ACHN (cell line): ENCODE measurements at regions not wholly inside any gene's neighbourhood (a gene's known extent, or its start where the extent isn't known, plus 50 kb on each side); places are given as distances from the start of the nearest gene placed in this dataset.
A peak's percentile ranks its signal among the peaks of the same experiment; 100 is the strongest.

Experiments
- DNase-seq: peaks from one replicate; pipeline ENCODE4 v3.0.0-alpha.2; 2015
- in situ Hi-C: cut with HindIII; loops from 2 replicates; pipeline ENCODE4 v1.10.0; 2017; ENCODE audit warnings: low sequenced_read_pairs, low pct_ligation_motif_present, low pct_unique_long_range_greater_than_20kb

DNA sequence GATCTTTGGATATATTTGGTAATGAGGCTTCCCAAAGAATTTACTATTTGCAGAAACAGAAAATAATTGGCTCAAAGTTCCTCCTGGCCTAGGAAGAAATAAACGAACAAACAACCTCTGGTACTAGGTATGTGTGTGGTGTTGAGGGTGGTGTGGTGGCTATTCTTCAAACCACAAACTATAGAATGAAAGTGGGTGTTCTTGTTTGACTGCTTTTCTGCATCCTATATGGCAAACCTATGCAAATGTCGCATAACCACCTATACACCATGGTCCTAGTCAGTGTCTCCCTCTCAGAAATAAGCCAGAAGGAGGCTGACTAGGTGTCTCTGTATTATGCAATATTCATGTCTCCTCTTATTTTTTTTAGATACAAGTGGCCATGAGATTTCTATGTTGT is 106.6 kb upstream of the PCDH18 start:
- in situ Hi-C loops: no loop called here
- no peak for DNase-seq

DNA sequence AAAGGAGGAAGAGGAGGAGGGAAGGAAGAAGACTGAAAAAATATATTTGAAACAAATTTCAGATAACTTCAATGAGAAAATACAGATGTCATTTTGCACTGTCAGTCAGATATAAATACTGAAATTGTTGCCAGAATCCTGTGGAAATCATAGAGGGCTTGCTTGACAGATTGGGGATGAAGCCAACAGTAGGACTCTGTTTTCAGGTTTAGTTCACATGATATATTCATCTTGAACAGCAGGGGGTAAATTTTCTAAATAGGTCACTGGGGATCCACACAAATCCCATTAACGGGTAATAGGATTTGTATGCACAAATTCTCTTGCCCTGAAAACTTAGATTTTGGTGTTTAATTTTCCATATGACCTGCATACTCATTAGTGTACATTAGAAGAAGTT is 103.3 kb upstream of the PCDH18 start:
- in situ Hi-C loops: no loop called here
- no peak for DNase-seq

DNA sequence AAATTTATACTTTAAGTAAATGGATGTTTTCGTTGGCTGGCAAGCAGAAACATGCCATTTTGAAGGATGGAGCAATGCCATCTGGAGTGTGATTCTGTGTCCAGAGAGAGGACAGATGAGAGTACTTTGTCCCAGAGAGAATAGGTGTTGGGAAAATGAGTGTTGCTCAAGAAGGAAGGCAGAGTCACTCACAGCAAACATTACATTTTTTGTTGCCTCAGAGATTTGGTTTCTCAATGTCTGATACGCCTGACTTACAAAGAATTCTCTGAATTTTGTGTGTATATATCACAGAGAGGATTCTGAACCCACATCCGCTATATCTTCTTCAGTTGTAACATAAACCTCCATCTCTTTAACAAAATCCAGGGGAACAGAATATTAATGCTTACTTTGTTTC is 102.8 kb upstream of the PCDH18 start:
- no peak for DNase-seq
- in situ Hi-C loops: no loop called here

DNA sequence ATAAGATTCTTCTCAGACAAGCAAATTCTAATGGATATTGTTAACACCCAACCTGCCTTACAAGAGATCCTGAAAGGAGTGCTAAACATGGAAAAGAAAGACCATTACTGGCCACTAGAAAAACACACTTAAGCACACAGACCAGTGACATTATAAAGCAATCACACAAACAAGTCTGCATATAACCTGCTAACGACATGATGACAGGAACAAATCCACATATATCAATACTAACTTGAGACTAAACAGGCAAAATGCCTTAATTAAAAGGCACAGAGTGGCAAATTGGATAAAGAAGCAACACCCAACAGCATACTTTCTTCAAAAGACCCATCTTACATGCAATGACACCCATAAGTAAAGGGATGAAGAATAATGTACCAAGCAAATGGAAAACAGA is 100.5 kb upstream of the PCDH18 start:
- DNase-seq: no peak
- in situ Hi-C loops: no loop called here

DNA sequence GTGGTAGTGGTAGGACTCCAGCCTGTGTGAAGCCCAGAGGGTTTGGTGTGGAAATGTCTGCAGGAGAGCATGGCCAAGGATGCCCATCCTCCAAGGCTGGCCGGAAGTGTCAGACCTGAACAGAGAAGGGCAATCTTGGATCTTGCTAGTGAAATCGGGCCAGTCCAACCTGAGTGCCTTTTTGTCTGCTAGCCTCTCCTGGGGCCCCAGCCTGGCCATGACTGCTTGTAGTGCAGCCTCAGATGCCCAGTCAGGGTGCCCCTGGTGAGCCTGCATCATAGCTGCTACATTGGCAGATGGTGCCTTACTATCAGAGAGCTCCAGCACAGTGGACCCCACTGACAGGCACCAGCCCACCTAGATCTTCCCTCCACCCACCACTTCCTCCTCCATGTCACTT is 99.3 kb upstream of the PCDH18 start:
- in situ Hi-C loops: no loop called here
- no peak for DNase-seq

DNA sequence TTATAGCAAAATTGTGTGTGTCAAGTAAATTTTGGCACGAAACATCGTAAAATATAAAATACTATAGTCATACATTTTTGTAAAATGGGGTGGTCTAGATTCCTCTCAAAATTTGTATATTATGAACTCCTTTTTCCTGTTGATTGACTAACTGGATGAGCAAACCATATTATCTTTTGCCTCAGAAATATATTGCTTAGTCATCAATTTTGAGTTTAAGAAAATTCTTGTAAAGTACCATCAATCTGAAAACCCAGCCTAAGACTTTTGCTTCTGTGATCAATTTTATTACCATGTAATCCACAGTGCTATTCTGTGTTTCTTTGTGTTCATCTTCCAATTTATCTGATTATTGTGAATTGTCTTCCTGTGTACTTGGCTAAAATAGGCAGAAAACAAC is 98.0 kb upstream of the PCDH18 start:
- no peak for DNase-seq
- in situ Hi-C loops: no loop called here

DNA sequence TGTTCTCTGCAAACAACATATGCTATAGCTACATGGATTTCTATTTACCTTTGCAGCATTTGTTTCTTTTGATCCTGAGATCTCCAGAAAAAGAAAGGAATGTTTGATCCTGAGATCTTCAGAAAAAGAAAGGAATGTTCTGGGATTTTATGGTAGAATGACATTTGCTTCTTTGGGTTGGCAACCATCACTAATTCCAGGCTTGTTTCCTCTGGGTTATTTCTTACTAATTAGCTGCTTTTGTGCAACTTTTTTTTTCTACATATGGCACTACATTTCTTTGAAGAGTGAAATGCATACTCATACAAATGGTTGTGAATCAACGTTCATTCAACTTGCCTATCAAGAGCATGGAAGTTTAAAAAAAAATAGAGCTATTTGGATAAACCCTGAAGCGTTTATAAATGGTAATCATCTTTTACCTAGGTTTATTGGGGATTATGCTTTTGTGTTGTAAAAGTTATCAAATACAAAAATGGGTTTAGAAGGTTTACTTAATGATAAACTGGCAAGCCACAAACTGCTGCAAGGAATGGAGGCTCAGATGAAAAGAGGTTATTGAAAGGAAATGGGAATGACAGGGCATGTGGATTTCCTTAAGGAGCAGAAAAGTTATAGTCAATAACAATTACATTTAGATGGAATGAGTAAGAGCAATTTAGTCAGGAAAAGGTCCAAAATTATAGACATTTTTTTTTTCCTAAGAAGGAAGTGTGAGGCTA is 95.6 kb upstream of the PCDH18 start:
- in situ Hi-C loops: no loop called here
- no peak for DNase-seq

DNA sequence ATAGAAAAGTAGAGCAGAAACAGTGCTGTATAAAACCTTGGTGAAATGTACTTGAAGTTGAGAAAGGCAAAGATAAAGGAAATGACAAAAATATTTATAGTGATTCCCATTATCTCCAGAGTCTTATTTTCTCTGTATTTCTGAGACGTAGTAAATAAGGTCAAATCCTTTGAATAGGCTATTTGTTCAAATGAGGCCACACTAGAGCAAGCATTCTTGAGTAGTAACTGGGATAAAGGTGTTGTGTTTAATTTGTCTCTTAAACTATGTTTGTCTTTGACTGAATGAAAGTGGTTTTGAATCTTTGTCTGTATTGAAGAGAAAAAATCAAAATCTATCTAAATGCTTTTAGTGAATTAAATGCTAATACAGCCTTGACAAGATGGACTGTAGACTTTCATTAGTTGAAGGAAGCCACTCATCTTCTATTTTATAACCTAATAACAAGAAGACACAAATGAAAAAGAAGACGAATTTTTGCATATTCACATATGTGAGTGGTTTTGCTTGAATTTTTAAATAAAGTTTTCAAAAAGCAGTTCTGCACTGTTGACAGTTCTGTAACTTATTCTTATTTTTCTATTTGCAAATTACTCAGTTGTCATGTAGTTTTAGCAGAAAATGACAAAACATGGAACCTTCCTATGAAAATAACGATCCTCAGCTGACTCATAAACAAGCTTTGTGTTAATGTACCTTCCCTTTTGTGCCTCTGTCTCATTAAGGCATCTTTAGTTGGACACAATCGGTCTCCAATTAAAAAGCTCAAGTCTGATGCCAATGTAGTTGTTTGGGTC is 94.8 kb upstream of the PCDH18 start:
- no peak for DNase-seq
- in situ Hi-C loops: no loop called here

DNA sequence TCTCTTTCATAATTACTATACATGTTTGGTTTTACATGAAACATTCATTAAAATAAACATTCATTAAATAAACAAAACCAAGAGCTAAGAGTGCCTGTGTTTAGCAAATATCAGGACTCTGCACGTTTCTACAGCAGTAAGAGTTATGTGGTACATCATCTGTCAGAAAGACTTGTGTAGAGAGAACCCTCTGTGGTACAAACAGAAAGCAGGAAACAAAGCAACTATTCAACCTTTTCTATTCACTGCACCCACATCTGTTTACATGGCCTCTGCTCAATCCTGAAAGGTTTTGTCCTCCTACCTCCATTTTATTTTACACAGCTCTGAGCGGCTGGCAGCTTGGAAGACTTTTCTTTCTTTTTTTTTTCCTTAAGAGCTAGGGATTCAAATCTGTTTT is 90.7 kb upstream of the PCDH18 start:
- DNase-seq: no peak
- in situ Hi-C loops: no loop called here

DNA sequence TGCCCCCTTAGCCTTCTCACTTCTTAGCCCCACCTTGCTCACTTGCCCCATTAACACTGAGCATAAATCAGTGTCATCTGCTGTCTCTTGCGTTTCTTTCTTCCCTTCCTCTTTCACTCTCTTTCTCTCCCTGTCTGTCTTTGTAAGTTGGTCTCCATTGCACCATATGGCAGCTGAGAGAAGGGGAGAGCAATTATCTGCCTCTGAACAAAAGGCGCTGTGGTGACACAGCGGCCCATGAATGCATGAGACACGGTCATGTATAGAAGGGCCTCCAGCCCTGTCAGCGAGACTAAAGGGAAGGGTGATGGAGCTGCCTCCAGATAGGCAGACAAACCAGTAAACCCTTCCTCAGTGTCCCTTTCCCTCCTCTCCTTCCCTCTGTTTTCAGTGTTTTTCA is 88.8 kb upstream of the PCDH18 start:
- in situ Hi-C loops: no loop called here
- no peak for DNase-seq

DNA sequence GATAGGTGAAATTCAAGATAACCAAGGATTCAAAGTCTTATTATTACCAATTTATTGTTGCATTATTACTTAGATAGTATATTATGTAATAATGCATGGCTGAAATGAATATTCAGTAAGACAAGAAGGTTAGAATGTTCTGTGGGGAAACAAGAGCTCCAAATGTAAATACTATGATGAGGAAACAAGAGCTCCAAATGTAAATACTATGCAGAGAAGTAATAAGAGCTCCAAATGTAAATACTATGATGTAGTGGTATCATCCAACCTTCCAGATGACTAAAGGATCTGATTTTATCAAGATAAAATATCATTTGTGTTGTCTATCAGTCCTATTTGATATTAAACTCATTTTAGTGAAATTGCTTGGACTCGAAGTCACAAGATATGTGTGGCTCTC is 82.2 kb upstream of the PCDH18 start:
- DNase-seq: no peak
- in situ Hi-C loops: no loop called here

DNA sequence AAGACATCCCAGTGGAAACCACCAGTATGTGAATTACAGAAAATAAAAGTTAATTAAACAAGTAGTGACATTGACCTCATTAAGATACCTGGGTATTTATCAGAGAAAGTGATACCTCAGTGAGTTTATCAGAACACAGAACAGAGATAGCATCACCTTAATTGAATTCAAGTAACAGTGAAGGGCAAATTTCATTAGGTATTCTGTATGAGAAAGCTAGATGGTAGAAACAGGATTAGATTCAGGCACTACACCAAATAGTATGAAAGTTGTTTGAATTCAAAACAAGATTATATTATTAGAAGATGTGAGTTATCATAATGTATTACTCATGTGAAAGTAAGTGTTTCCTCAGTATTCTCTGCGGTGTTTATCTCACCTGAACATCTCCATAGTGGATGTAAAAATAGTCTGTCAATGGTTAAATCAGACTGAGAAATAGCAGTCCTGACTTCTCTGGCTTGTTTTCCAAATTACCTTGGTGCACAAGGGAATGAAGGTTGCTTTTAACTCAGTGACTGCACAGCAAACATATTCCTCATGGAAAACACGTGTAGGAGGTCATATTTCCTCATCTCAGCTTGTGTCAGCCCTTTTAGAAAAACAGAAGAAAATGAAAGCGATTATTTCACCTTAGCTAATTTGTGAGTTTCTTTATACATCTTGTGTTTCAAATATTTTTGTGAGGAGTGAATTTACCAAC is 79.9 kb upstream of the PCDH18 start:
- DNase-seq: no peak
- in situ Hi-C loops: no loop called here

DNA sequence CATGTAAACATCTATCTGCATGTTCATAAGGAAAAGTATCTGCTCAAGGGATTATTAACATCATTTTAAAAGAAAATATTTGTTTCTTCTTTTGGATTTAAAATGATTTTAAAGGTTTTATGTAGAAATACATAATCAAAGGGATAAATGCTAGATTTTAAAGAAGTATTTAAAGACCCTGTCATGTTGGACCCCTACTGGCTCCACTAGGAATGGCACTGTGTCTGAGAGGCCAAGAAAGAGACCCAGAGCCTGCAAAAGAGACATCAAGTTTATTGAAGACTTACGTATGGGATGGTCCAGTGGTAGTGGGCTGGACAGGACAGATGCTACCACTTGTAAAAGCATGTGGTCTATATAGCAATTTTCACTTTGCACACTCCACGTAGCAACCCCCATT is 78.7 kb upstream of the PCDH18 start:
- in situ Hi-C loops: no loop called here
- peak; percentile 21 for DNase-seq

DNA sequence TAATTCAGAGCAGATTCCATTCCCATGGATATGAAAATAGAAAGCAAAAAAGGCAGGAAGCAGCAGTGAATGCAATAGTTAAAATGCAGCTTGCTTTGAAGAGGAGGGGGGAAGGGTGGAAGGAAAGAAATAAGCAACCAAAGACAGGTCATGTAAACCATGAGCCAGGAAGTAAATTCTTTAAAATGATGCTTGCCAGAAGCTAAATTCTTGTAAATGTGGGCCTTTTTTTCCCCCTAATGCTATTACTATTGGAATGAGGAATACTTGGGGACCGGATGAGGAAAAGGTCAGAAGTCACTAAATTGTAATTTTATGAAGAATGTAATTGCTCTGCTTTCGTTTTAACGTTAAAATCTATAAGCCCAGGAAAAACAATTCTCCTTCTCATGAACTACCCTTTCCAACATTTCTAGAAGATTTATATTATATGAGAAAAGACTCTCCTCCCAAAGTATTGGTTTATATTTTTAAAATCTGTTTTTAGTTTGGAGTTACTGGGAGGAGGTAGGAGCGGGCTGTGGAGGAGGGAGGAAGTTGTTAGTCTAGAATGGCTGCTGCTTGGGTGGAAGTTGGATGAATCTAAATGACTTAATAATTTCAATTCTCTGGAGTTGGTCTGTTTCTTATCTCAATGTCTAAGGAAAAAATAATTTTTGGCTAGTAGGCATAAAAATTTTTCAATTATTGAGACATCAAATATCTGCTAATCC is 77.6 kb upstream of the PCDH18 start:
- DNase-seq: no peak
- in situ Hi-C loops: no loop called here

DNA sequence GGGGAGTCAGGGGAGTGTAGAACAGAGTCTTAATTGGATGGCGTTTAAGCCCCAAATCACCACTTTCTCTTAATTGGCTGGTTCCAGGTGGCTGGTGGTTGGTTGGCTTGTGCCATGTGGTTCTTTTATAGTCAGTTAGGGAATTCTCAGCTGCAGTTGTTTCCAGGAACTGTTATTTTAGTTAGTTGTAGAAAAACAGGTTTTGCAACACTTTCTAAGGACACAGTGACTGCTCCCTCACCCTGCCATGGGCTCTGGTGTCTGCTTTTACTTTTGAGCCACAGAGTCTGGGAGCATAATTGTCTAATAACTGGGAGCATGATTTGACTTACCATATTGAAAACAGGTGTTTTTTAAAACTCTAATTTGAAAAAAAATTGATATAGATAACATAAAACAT is 75.8 kb upstream of the PCDH18 start:
- no peak for DNase-seq
- in situ Hi-C loops: no loop called here

DNA sequence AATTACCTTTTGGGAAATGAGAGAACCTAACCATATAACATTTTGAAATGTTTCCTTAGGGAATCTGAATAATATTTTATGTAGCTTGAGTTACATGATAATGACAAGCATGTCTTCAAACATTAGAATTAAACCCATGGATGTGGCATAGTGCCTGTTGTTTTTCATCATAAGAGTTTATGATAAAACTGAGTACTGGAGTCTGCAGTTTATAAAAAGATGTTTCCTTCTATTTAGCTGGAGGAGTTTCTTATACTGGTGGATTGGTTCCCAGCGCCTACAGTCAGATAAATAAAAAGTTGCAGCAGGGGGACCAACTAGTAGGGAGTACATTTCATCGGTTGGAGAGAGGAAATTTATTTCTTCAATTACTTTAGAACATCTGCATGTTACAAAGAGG is 70.1 kb upstream of the PCDH18 start:
- in situ Hi-C loops: no loop called here
- DNase-seq: no peak

DNA sequence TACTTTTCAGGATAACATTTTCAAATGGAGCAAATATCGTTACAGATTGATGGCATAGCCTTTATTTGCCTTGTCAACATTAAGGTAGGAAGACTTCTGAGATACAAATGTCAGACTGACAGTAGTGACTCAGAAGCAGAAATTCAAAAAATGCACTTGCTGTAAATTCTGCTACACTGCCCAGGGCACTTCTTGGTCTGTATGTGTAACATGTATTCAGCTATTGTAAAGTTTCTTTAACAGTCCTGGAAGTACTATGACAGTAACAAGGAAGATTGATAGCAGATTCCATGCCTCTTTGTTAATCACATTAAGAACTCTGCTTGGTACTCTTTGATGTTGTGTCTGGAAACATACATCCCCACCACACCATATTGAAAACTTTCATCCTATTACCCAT is 69.6 kb upstream of the PCDH18 start:
- no peak for DNase-seq
- in situ Hi-C loops: no loop called here

DNA sequence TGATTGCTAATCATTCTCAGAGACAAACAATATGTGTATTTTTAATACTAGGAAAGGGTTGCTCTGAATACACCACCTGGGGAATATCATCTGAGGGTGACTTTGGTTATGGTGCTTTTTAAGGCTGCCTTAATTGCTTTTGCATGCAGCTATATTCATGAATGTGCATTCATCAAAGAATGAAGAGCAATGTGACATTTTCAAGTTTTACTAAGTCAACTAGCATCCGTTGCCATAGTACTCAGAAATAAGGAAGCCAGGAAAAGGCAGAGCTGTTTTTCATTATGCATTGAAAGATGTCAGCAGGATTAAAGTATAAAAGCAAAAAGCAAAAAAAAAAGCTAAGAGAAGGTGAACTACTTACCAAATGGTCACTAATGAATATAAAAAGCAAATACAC is 67.4 kb upstream of the PCDH18 start:
- DNase-seq: no peak
- in situ Hi-C loops: no loop called here

DNA sequence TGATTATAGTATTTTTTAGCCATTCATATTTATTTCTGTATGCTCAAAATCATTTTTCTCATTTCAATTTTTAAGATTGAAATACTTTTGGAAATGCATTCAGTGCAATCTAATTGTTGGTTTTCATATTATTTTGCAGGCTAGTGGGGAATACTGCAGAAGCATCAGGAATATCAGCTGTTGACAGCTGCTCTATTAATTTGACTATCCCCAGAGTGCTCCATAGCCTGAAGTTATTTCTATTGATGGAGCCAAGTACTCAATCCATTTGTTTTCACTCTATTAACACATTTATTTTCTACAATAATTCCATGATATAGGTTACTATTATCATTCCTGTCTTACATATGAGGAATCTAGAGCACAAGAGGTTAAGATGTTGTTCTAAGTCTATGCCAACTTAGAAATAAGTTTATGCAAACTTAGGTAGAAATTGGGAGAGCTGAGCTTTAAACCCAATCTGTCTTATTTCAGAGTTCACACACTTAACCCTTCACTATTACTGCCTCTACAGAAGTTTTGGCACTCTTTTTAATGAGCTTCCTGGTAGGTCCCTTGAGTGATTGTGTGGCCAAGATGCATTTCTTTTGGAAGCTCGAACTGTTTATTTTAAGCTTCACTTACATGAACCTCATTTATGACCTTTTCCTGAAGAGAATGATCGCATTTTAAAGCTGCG is 65.6 kb upstream of the PCDH18 start:
- no peak for DNase-seq
- in situ Hi-C loops: no loop called here
